HG02759 (cell line): ENCODE measurements at regions not wholly inside any gene's neighbourhood (a gene's known extent, or its start where the extent isn't known, plus 50 kb on each side); places are given as distances from the start of the nearest gene placed in this dataset.
A peak's percentile ranks its signal among the peaks of the same experiment; 100 is the strongest.

Source experiments
- ATAC-seq: cut with Tn5 transposase; IDR thresholded peaks from one replicate; pipeline ENCODE4 v1.9.1; 2021; ENCODE audit warnings: mild to moderate bottlenecking, moderate library complexity; ENCODE audit not compliant: unreplicated experiment

DNA sequence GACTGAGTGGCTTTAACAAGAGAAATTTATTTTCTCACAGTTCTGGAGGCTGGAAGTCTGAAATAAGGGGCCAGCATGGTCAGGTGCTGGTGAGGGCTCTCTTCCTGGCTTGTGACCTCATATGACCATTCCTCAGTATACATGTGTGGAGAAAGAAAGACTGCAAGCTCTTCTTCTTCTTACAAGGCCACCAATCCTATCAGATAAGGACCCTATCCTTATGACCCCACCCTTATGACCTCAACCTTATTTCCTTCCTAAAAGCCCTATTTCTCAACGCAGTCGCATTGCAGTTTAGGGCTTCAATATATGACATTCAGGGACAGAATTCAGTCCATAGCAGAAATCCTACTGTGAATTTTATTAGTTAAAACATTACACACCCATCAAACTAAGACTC lies 124.4 kb upstream of the RAG2 start:
- no peak for ATAC-seq

DNA sequence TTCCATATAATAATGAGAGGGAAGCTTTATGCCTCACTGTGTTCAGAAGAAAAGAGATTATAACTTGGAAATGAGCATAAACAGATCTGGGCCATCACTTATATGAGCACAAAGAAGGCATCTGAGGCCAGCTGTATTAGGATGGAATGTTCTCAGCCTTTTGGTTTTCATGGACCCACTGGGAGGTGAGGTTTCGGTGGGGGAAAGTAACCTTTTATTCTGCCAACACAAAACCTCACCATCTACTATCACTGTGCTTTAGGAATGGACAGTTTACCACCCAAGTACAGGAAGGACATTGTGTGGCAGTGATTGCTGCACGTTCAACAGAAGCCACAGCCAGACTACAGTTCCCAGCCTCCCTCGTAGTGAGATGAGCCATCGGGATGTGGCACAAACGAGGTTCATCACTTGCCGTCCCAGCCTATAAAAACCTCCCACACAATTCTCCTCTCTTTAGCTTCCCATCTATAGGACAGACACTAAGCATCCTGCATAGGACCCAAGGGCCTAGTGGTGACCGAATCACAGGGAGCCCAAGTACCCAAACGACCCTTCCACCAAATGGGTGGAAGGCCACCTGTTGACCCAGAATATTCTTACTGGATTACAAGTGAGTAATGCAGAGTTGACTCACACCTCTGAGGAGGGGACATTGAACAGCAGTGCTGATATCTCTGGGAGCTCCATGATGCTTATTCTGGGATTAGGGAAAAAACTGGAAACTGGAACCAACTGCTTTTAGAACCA lies 121.5 kb upstream of the RAG2 start:
- no peak for ATAC-seq

DNA sequence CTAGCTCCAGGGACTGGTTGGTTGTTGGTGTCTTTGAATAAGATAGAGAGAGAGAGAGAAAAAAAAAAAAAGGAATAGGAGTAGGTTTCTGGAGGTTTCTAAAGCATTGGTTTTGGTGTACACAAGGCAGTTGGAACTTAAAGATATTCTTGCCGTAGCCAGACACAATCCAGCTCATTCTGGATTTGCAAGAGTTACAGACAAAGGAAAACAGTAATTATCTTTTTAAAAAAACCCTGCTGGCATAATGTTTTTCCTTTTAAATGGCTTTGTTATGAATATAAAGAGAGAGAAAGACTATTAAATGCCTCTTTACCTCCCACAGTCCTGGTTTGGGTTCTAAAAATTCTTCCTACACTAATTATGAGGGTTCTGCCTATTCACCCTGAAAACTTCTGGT lies 120.4 kb upstream of the RAG2 start:
- ATAC-seq = no peak

DNA sequence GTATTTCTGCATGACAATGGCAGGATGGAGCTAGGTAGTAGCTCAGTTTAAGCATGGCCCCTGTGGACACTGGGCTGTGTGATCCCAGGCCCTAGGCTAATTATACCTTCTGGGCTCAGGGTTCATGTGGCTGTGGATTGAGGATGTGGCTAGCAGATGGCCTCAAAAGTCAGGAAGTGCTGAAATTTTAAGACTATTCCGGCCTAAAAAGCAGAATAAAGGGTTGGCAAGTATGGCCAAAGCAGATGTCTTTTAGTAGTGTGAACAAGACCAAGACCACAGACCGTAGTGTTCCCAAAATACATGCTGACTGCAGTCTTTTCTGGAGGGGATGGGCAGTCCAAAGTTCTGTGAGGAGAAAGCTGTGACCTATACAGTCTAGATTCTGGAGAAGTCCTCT lies 115.7 kb upstream of the RAG2 start:
- no peak for ATAC-seq

DNA sequence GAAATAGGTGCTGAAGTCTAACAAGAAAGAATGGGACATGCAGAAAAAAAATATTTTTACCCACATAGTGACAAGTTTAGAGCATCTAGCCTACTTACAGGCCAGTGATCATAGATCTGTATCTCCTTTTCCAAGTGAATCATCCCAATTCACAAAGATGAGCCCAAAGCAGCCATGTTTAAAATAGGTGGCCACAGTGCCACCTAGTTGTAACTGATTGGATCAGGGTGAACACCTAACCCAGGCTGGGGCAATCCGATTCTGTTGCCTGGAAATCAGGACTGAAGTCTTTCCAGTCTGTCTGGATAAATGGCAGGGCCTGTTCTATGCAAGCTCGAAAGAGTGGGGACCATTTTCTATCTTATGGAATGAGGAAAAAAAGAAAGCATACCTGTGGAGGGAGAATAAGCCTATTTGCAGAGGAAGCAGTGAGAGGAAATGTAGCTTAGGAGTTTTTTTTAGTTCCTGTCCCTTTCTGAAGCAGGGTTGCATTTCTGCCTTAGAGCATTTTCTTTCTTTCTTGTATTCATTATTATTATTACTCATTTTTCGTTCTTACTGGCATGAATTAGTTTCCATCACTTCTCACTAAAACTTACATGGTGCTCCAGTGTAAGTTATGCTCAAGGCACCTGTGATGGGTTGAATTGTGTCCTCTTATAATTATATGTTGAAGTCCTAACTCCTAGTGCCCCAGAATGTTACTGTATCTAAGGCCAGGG lies 113.2 kb upstream of the RAG2 start:
- ATAC-seq = peak; percentile 47
